HEK293T (cell line): ENCODE measurements at regions not wholly inside any gene's neighbourhood (a gene's known extent, or its start where the extent isn't known, plus 50 kb on each side); places are given as distances from the start of the nearest gene placed in this dataset.

Source experiments
- CTCF ChIA-PET: fragments of 350-600 bp; formaldehyde crosslinking; extraction: SDS; loops from one replicate; lab custom pipeline; 2021; ENCODE audit warnings: antibody characterized with exemption, inconsistent platforms; lab: Yijun Ruan, JAX
- POLR2A ChIA-PET: fragments of 350-600 bp; formaldehyde crosslinking; extraction: SDS; loops from one replicate; lab custom pipeline; 2020; ENCODE audit warnings: antibody characterized with exemption, inconsistent platforms; lab: Yijun Ruan, JAX
- DNase-seq: peaks from one replicate; pipeline ENCODE4 v3.0.0; 2012; ENCODE audit warnings: mixed read lengths; ENCODE audit errors: extremely low spot score
- ARNT ChIP-seq: fragments of 450-650 bp; IDR thresholded peaks from 2 replicates; pipeline ENCODE4 v1.6.1; 2017; ENCODE audit warnings: mild to moderate bottlenecking
- BHLHE40 ChIP-seq: fragments of 450-650 bp; IDR thresholded peaks from 2 replicates; pipeline ENCODE4 v1.6.1; 2016; ENCODE audit warnings: mild to moderate bottlenecking, moderate library complexity, borderline replicate concordance
- CTBP1 ChIP-seq: fragments of 450-650 bp; IDR thresholded peaks from 2 replicates; pipeline ENCODE4 v1.6.1; 2016; ENCODE audit warnings: borderline replicate concordance
- ELF4 ChIP-seq: fragments of 450-650 bp; IDR thresholded peaks from 2 replicates; pipeline ENCODE4 v1.6.1; 2017; ENCODE audit warnings: antibody characterized with exemption
- FOXA1 ChIP-seq: fragments of 450-650 bp; IDR thresholded peaks from 2 replicates; pipeline ENCODE4 v1.6.1; 2016; ENCODE audit warnings: mild to moderate bottlenecking
- FOXK2 ChIP-seq: fragments of 450-650 bp; IDR thresholded peaks from 2 replicates; pipeline ENCODE4 v1.6.1; 2016; ENCODE audit warnings: mild to moderate bottlenecking
- FOXM1 ChIP-seq: fragments of 450-650 bp; IDR thresholded peaks from 2 replicates; pipeline ENCODE4 v1.6.1; 2017; ENCODE audit warnings: mild to moderate bottlenecking, borderline replicate concordance
- HDGF ChIP-seq: fragments of 450-650 bp; IDR thresholded peaks from 2 replicates; pipeline ENCODE4 v1.6.1; 2017; ENCODE audit warnings: antibody characterized with exemption, borderline replicate concordance
- L3MBTL2 ChIP-seq: fragments of 450-650 bp; conservative IDR thresholded peaks from 2 replicates; pipeline ENCODE4 v1.6.1; 2016; ENCODE audit warnings: mild to moderate bottlenecking
- LEF1 ChIP-seq: fragments of 450-650 bp; IDR thresholded peaks from 2 replicates; pipeline ENCODE4 v1.6.1; 2017; ENCODE audit warnings: mild to moderate bottlenecking, borderline replicate concordance
- NFRKB ChIP-seq: fragments of 450-650 bp; IDR thresholded peaks from 2 replicates; pipeline ENCODE4 v1.6.1; 2016; ENCODE audit warnings: mild to moderate bottlenecking, moderate library complexity
- PKNOX1 ChIP-seq: fragments of 450-650 bp; IDR thresholded peaks from 2 replicates; pipeline ENCODE4 v1.6.1; 2016
- SP1 ChIP-seq: fragments of 450-650 bp; IDR thresholded peaks from 2 replicates; pipeline ENCODE4 v1.6.1; 2017
- SUZ12 ChIP-seq: fragments of 450-650 bp; IDR thresholded peaks from 2 replicates; pipeline ENCODE4 v1.6.1; 2016; ENCODE audit warnings: mild to moderate bottlenecking
- TARDBP ChIP-seq: fragments of 450-650 bp; IDR thresholded peaks from 2 replicates; pipeline ENCODE4 v1.6.1; 2016
- ZNF384 ChIP-seq: fragments of 450-650 bp; IDR thresholded peaks from 2 replicates; pipeline ENCODE4 v1.6.1; 2016

- ChIA-PET CTCF (interaction anchor here (1.2 kb wide), 1 partner anchor 464 kb away, joined by 3 read pairs; no protein-coding TSS in a partner anchor), POLR2A (no interaction called here)
Measured at GRCh38 chr6:113394216-113394615, 462.9 kb upstream of the MARCKS start.

DNA sequence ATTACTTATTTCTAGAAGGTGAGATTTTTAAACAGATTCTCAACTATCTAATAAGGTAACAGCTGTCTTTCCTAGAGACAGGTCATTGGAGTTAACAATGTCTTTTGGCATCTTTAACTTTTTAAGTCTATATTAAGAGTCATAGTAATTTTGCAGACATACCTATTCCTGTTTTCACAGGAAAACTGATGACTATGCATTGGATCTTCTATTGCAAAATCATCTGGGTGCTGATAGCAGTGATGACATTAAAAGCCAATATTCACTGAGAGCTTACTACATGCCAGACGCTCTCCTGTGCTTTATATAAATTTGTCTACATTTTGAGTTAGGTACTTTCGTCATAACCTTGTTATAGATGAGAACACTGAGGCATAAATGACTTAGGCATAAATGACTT, 462.4 kb upstream of the MARCKS start:
- CTCF ChIA-PET: no interaction called here
- no peak for DNase-seq
- no peak for TF ChIP-seq LEF1
- no peak for TF ChIP-seq NFRKB
- TF ChIP-seq BHLHE40: no peak
- TF ChIP-seq TARDBP: no peak
- no peak for TF ChIP-seq SUZ12
- no peak for TF ChIP-seq ZNF384
- no peak for TF ChIP-seq ELF4
- TF ChIP-seq SP1: no peak
- no peak for TF ChIP-seq L3MBTL2
- no peak for TF ChIP-seq ARNT
- TF ChIP-seq CTBP1: no peak
- TF ChIP-seq FOXK2: no peak
- no peak for TF ChIP-seq PKNOX1
- TF ChIP-seq FOXA1: no peak
- POLR2A ChIA-PET: no interaction called here

More at GRCh38 chr6:113394216-113394615, 462.9 kb upstream of the MARCKS start:
- DNase-seq: no peak
- TF ChIP-seq L3MBTL2 (no peak), ARNT (no peak), LEF1 (no peak), NFRKB (no peak), CTBP1 (no peak), FOXK2 (no peak)

DNA sequence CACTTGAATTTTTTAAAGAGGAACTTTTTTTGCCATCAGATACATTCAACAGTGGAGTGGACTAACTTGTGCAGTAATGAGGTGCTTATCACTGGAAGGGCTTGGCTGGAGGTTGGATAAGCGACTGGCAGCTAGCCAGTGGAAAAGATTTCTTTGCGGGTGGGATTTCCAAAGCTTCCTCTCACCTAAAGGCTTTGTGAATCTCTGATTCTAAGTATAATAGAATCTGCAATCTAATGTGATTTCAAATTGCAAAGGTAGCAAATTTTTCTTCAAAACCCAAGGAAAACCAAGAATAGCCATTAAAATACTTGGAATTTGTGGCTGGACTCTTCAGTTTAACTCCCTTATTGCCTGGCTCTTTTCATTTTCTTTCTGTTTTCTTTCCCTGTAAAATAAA, 460.4 kb upstream of the MARCKS start:
- no peak for DNase-seq
- ChIA-PET CTCF (no interaction called here), POLR2A (no interaction called here)
- no peak for TF ChIP-seq ELF4
- no peak for TF ChIP-seq SP1
- no peak for TF ChIP-seq PKNOX1
- no peak for TF ChIP-seq HDGF
- no peak for TF ChIP-seq FOXM1
- no peak for TF ChIP-seq ZNF384
- no peak for TF ChIP-seq CTBP1
- TF ChIP-seq ARNT: no peak
- TF ChIP-seq TARDBP: no peak

DNA sequence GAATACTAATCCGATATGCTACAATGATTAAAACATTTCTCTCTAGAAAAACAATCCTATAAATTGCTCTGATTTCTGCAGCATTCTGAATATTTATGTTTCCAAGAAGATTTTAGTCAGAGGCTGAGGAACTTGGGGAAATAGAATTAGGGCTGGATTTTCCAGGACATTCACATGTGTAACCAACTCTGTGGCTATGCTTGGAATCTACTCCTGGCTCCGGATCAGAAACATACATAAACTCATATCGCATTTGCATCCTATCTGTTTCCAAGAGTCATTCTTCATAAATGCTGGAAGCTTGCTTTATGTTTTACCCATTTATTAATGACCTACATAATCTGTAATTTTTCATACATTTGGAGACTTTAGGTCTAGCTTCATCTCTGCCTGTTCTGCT, 459.9 kb upstream of the MARCKS start:
- POLR2A ChIA-PET: no interaction called here
- CTCF ChIA-PET: no interaction called here
- DNase-seq: no peak
- TF ChIP-seq ELF4: no peak
- no peak for TF ChIP-seq SP1
- TF ChIP-seq BHLHE40: no peak
- no peak for TF ChIP-seq ZNF384
- TF ChIP-seq FOXA1: no peak
- no peak for TF ChIP-seq TARDBP
- no peak for TF ChIP-seq FOXK2
- TF ChIP-seq CTBP1: no peak
- no peak for TF ChIP-seq FOXM1
- no peak for TF ChIP-seq PKNOX1
- no peak for TF ChIP-seq HDGF
- no peak for TF ChIP-seq SUZ12
- no peak for TF ChIP-seq LEF1
- no peak for TF ChIP-seq ARNT

DNA sequence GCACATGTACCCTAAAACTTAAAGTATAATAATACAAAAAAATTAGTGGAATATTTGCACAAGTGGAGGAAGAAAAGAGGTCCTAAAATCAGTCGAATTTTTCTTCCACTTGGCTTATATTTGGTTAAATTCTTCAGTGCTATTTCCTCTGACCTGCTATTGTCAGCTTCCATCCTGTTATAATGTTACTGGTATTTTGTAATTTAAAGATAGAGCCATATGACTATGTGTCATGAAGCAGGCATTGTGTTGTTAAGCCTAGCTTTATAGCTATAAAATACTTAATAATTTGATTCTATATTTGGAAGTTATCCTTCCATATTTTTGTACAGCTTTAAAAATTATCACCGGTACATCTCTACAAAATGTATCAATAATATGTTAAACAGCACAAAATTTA, 455.9 kb upstream of the MARCKS start:
- no peak for DNase-seq
- ChIA-PET POLR2A (no interaction called here), CTCF (no interaction called here)
- no peak for TF ChIP-seq FOXM1
- no peak for TF ChIP-seq TARDBP
- no peak for TF ChIP-seq LEF1
- TF ChIP-seq ELF4: no peak
- TF ChIP-seq L3MBTL2: no peak
- TF ChIP-seq SUZ12: no peak
- TF ChIP-seq ARNT: no peak
- no peak for TF ChIP-seq FOXA1
- no peak for TF ChIP-seq NFRKB
- TF ChIP-seq FOXK2: no peak
- no peak for TF ChIP-seq PKNOX1
- TF ChIP-seq CTBP1: no peak
- no peak for TF ChIP-seq BHLHE40
- TF ChIP-seq ZNF384: no peak
- TF ChIP-seq HDGF: no peak
- no peak for TF ChIP-seq SP1

GRCh38 chr6:113402544-113402943, 454.6 kb upstream of the MARCKS start:
- ChIA-PET CTCF (no interaction called here), POLR2A (no interaction called here)
- no peak for TF ChIP-seq CTBP1
- no peak for TF ChIP-seq SUZ12
- no peak for TF ChIP-seq ARNT
- no peak for TF ChIP-seq SP1
- no peak for TF ChIP-seq HDGF
- no peak for TF ChIP-seq FOXA1
- TF ChIP-seq ELF4: no peak
- no peak for TF ChIP-seq BHLHE40
- no peak for DNase-seq
